ENCODE measurements at regions not wholly inside any gene's neighbourhood (a gene's known extent, or its start where the extent isn't known, plus 50 kb on each side); places are given as distances from the start of the nearest gene placed in this dataset.
"Not testable (repeated sequence)": the region's sequence is repeated elsewhere in the genome, so short reads cannot be mapped to it uniquely, and the experiment has no call there.

- no peak for DNase-seq (ENCODE audit: low spot score)
Measured at GRCh38 chr17:72571813-72572396, 451.1 kb downstream of the SOX9 start.

- no peak for DNase-seq (ENCODE audit: low spot score)
Measured at GRCh38 chr17:72572604-72573491, 452.0 kb downstream of the SOX9 start.

GRCh38 chr17:72573492-72573801 lies 452.6 kb downstream of the SOX9 start:
- not testable (repeated sequence) for DNase-seq (ENCODE audit: low spot score)

GRCh38 chr17:72574675-72575510 lies 454.1 kb downstream of the SOX9 start:
- no peak for DNase-seq (ENCODE audit: low spot score)

GRCh38 chr17:72575542-72576233 lies 454.9 kb downstream of the SOX9 start:
- DNase-seq (ENCODE audit: low spot score), result no peak

GRCh38 chr17:72576289-72576759 lies 455.5 kb downstream of the SOX9 start:
- no peak for DNase-seq (ENCODE audit: low spot score)

GRCh38 chr17:72578817-72579470 lies 458.1 kb downstream of the SOX9 start:
- no peak for DNase-seq (ENCODE audit: low spot score)

GRCh38 chr17:72579990-72580320 lies 459.1 kb downstream of the SOX9 start:
- DNase-seq (ENCODE audit: low spot score), result no peak

GRCh38 chr17:72580321-72581127 lies 459.7 kb downstream of the SOX9 start:
- no peak for DNase-seq (ENCODE audit: low spot score)

GRCh38 chr17:72587156-72587555 lies 466.3 kb downstream of the SOX9 start:
- no peak for DNase-seq (ENCODE audit: low spot score)

GRCh38 chr17:72587773-72588511 lies 467.1 kb downstream of the SOX9 start:
- DNase-seq (ENCODE audit: low spot score), result no peak

- no peak for DNase-seq (ENCODE audit: low spot score)
Measured at GRCh38 chr17:72588561-72588960, 467.7 kb downstream of the SOX9 start.

- no peak for DNase-seq (ENCODE audit: low spot score)
Measured at GRCh38 chr17:72588961-72589360, 468.1 kb downstream of the SOX9 start.

- no peak for DNase-seq (ENCODE audit: low spot score)
Measured at GRCh38 chr17:72590382-72590781, 469.6 kb downstream of the SOX9 start.

GRCh38 chr17:72590882-72591281 lies 470.1 kb downstream of the SOX9 start:
- DNase-seq (ENCODE audit: low spot score), result no peak

GRCh38 chr17:72591289-72592241 lies 470.7 kb downstream of the SOX9 start:
- DNase-seq (ENCODE audit: low spot score), result no peak

- peak; percentile 91 for DNase-seq (ENCODE audit: low spot score)
Measured at GRCh38 chr17:72592242-72592966, 471.6 kb downstream of the SOX9 start.

- DNase-seq (ENCODE audit: low spot score), result no peak
Measured at GRCh38 chr17:72592967-72593325, 472.1 kb downstream of the SOX9 start.
